ENCODE measurements at regions not wholly inside any gene's neighbourhood (a gene's known extent, or its start where the extent isn't known, plus 50 kb on each side); places are given as distances from the start of the nearest gene placed in this dataset.

GRCh38 chr3:6222069-6222468 is 638.8 kb upstream of the GRM7 start:
- no peak for DNase-seq (ENCODE audit: extremely low spot score, unreplicated experiment)
- H3K4me3 Mint-ChIP-seq (ENCODE audit: unreplicated experiment) = no peak overlapping the region
- H3K27me3 Mint-ChIP-seq (ENCODE audit: unreplicated experiment) = no peaks in the 10 kb centered on the region
- peaks cover 22% of the 10 kb centered on the region for H3K9me3 Mint-ChIP-seq (ENCODE audit: unreplicated experiment)
- H3K36me3 Mint-ChIP-seq (ENCODE audit: unreplicated experiment) = no peaks in the 10 kb centered on the region
- no peak overlapping the region for H3K27ac Mint-ChIP-seq (ENCODE audit: unreplicated experiment)
- TF ChIP-seq CTCF (IDR thresholded peaks at IDR 0.05) = no peak
- H3K4me1 Mint-ChIP-seq (ENCODE audit: unreplicated experiment) = no peaks in the 10 kb centered on the region

GRCh38 chr3:6223572-6223971 is 637.3 kb upstream of the GRM7 start:
- Mint-ChIP-seq H3K36me3 (ENCODE audit: unreplicated experiment) (no peaks in the 10 kb centered on the region), H3K27ac (ENCODE audit: unreplicated experiment) (no peak overlapping the region)
- TF ChIP-seq CTCF (IDR thresholded peaks at IDR 0.05) = no peak

GRCh38 chr3:6228958-6229683 is 631.8 kb upstream of the GRM7 start:
- Mint-ChIP-seq H3K4me1 (ENCODE audit: unreplicated experiment) (no peaks in the 10 kb centered on the region), H3K36me3 (ENCODE audit: unreplicated experiment) (no peaks in the 10 kb centered on the region), H3K4me3 (ENCODE audit: unreplicated experiment) (no peak overlapping the region), H3K9me3 (ENCODE audit: unreplicated experiment) (peaks cover 40% of the 10 kb centered on the region), H3K27me3 (ENCODE audit: unreplicated experiment) (no peaks in the 10 kb centered on the region), H3K27ac (ENCODE audit: unreplicated experiment) (no peak overlapping the region)
- no peak for TF ChIP-seq CTCF (IDR thresholded peaks at IDR 0.05)
- DNase-seq (ENCODE audit: extremely low spot score, unreplicated experiment) = no peak

More at GRCh38 chr3:6223572-6223971, 637.3 kb upstream of the GRM7 start:
- no peaks in the 10 kb centered on the region for H3K27me3 Mint-ChIP-seq (ENCODE audit: unreplicated experiment)
- DNase-seq (ENCODE audit: extremely low spot score, unreplicated experiment) = no peak
- H3K4me3 Mint-ChIP-seq (ENCODE audit: unreplicated experiment) = no peak overlapping the region
- H3K4me1 Mint-ChIP-seq (ENCODE audit: unreplicated experiment) = no peaks in the 10 kb centered on the region
- H3K9me3 Mint-ChIP-seq (ENCODE audit: unreplicated experiment) = peaks cover 20% of the 10 kb centered on the region

GRCh38 chr3:6229778-6230410 is 631.0 kb upstream of the GRM7 start:
- no peaks in the 10 kb centered on the region for H3K27me3 Mint-ChIP-seq (ENCODE audit: unreplicated experiment)
- no peak for DNase-seq (ENCODE audit: extremely low spot score, unreplicated experiment)
- H3K4me3 Mint-ChIP-seq (ENCODE audit: unreplicated experiment) = no peak overlapping the region
- H3K36me3 Mint-ChIP-seq (ENCODE audit: unreplicated experiment) = no peaks in the 10 kb centered on the region
- TF ChIP-seq CTCF (IDR thresholded peaks at IDR 0.05) = no peak
- no peak overlapping the region for H3K27ac Mint-ChIP-seq (ENCODE audit: unreplicated experiment)
- no peaks in the 10 kb centered on the region for H3K4me1 Mint-ChIP-seq (ENCODE audit: unreplicated experiment)
- H3K9me3 Mint-ChIP-seq (ENCODE audit: unreplicated experiment) = peaks cover 48% of the 10 kb centered on the region

- Mint-ChIP-seq H3K4me3 (ENCODE audit: unreplicated experiment) (no peak overlapping the region), H3K36me3 (ENCODE audit: unreplicated experiment) (no peaks in the 10 kb centered on the region), H3K4me1 (ENCODE audit: unreplicated experiment) (no peaks in the 10 kb centered on the region), H3K27me3 (ENCODE audit: unreplicated experiment) (no peaks in the 10 kb centered on the region), H3K27ac (ENCODE audit: unreplicated experiment) (no peak overlapping the region), H3K9me3 (ENCODE audit: unreplicated experiment) (peaks cover 35% of the 10 kb centered on the region)
- no peak for DNase-seq (ENCODE audit: extremely low spot score, unreplicated experiment)
- no peak for TF ChIP-seq CTCF (IDR thresholded peaks at IDR 0.05)
Measured at GRCh38 chr3:6242104-6242503, 618.8 kb upstream of the GRM7 start.

Measured in osteocyte (in vitro differentiated cells).